ENCODE measurements at regions not wholly inside any gene's neighbourhood (a gene's known extent, or its start where the extent isn't known, plus 50 kb on each side); places are given as distances from the start of the nearest gene placed in this dataset.

GRCh38 chr22:27580311-27580897 lies 221.2 kb downstream of the MN1 start:
- H3K27me3 ChIP-seq (ENCODE audit: control insufficient read depth in 1 of 2, insufficient read depth in 2 of 2, low read length in 2 of 2): peaks cover 0 to 7% of the 10 kb centered on the region in 2 donors
- no peaks in the 10 kb centered on the region for H3K36me3 ChIP-seq (ENCODE audit: control insufficient read depth in 2 of 2, insufficient read depth in 2 of 2, low read length in 2 of 2)
- H3K27ac ChIP-seq (ENCODE audit: low read length): peak overlapping the region; percentile 11
- no peak overlapping the region for H3K4me3 ChIP-seq (ENCODE audit: low read length in 2 of 2)
- H3K9me3 ChIP-seq (ENCODE audit: control insufficient read depth in 2 of 2, low read length in 2 of 2): no peaks in the 10 kb centered on the region
- H3K4me1 ChIP-seq (ENCODE audit: control insufficient read depth, insufficient read depth, low read length): peaks cover 24% of the 10 kb centered on the region
- no peak overlapping the region for H3K9ac ChIP-seq (ENCODE audit: low read length in 2 of 2)

- Histone ChIP-seq H3K4me1 (ENCODE audit: control insufficient read depth, insufficient read depth, low read length) (peaks cover 24% of the 10 kb centered on the region), H3K9me3 (ENCODE audit: control insufficient read depth in 2 of 2, low read length in 2 of 2) (no peaks in the 10 kb centered on the region), H3K9ac (ENCODE audit: low read length in 2 of 2) (no peak overlapping the region), H3K27ac (ENCODE audit: low read length) (peak overlapping the region; percentile 11), H3K4me3 (ENCODE audit: low read length in 2 of 2) (no peak overlapping the region), H3K36me3 (ENCODE audit: control insufficient read depth in 2 of 2, insufficient read depth in 2 of 2, low read length in 2 of 2) (no peaks in the 10 kb centered on the region), H3K27me3 (ENCODE audit: control insufficient read depth in 1 of 2, insufficient read depth in 2 of 2, low read length in 2 of 2) (peaks cover 0 to 7% of the 10 kb centered on the region in 2 donors)
Measured at GRCh38 chr22:27581236-27581635, 220.3 kb downstream of the MN1 start.

- H3K36me3 ChIP-seq (ENCODE audit: control insufficient read depth in 2 of 2, insufficient read depth in 2 of 2, low read length in 2 of 2): no peaks in the 10 kb centered on the region
- no peak overlapping the region for H3K9ac ChIP-seq (ENCODE audit: low read length in 2 of 2)
- no peak overlapping the region for H3K4me3 ChIP-seq (ENCODE audit: low read length in 2 of 2)
- peaks cover 0 to 4% of the 10 kb centered on the region in 2 donors for H3K27me3 ChIP-seq (ENCODE audit: control insufficient read depth in 1 of 2, insufficient read depth in 2 of 2, low read length in 2 of 2)
- peaks cover 22% of the 10 kb centered on the region for H3K4me1 ChIP-seq (ENCODE audit: control insufficient read depth, insufficient read depth, low read length)
- no peaks in the 10 kb centered on the region for H3K9me3 ChIP-seq (ENCODE audit: control insufficient read depth in 2 of 2, low read length in 2 of 2)
- H3K27ac ChIP-seq (ENCODE audit: low read length): no peak overlapping the region
Measured at GRCh38 chr22:27581688-27582087, 219.9 kb downstream of the MN1 start.

GRCh38 chr22:27583856-27584255 lies 217.7 kb downstream of the MN1 start:
- Histone ChIP-seq H3K36me3 (ENCODE audit: control insufficient read depth in 2 of 2, insufficient read depth in 2 of 2, low read length in 2 of 2) (no peaks in the 10 kb centered on the region), H3K9me3 (ENCODE audit: control insufficient read depth in 2 of 2, low read length in 2 of 2) (no peaks in the 10 kb centered on the region), H3K27ac (ENCODE audit: low read length) (no peak overlapping the region), H3K4me1 (ENCODE audit: control insufficient read depth, insufficient read depth, low read length) (peaks cover 13% of the 10 kb centered on the region), H3K9ac (ENCODE audit: low read length in 2 of 2) (no peak overlapping the region), H3K4me3 (ENCODE audit: low read length in 2 of 2) (no peak overlapping the region), H3K27me3 (ENCODE audit: control insufficient read depth in 1 of 2, insufficient read depth in 2 of 2, low read length in 2 of 2) (peaks cover 0 to 2% of the 10 kb centered on the region in 2 donors)

GRCh38 chr22:27585141-27585540 lies 216.4 kb downstream of the MN1 start:
- Histone ChIP-seq H3K27me3 (ENCODE audit: control insufficient read depth in 1 of 2, insufficient read depth in 2 of 2, low read length in 2 of 2) (peaks cover 0 to 2% of the 10 kb centered on the region in 2 donors), H3K9ac (ENCODE audit: low read length in 2 of 2) (no peak overlapping the region), H3K9me3 (ENCODE audit: control insufficient read depth in 2 of 2, low read length in 2 of 2) (no peaks in the 10 kb centered on the region), H3K4me3 (ENCODE audit: low read length in 2 of 2) (no peak overlapping the region), H3K4me1 (ENCODE audit: control insufficient read depth, insufficient read depth, low read length) (peaks cover 13% of the 10 kb centered on the region), H3K27ac (ENCODE audit: low read length) (no peak overlapping the region), H3K36me3 (ENCODE audit: control insufficient read depth in 2 of 2, insufficient read depth in 2 of 2, low read length in 2 of 2) (no peaks in the 10 kb centered on the region)

GRCh38 chr22:27588268-27588667 lies 213.3 kb downstream of the MN1 start:
- H3K4me1 ChIP-seq (ENCODE audit: control insufficient read depth, insufficient read depth, low read length): peaks cover 6% of the 10 kb centered on the region

GRCh38 chr22:27588915-27589314 lies 212.6 kb downstream of the MN1 start:
- Histone ChIP-seq H3K9me3 (ENCODE audit: control insufficient read depth in 2 of 2, low read length in 2 of 2) (no peaks in the 10 kb centered on the region), H3K4me1 (ENCODE audit: control insufficient read depth, insufficient read depth, low read length) (peaks cover 2% of the 10 kb centered on the region), H3K36me3 (ENCODE audit: control insufficient read depth in 2 of 2, insufficient read depth in 2 of 2, low read length in 2 of 2) (no peaks in the 10 kb centered on the region), H3K4me3 (ENCODE audit: low read length in 2 of 2) (no peak overlapping the region), H3K27me3 (ENCODE audit: control insufficient read depth in 1 of 2, insufficient read depth in 2 of 2, low read length in 2 of 2) (peaks cover 0 to 2% of the 10 kb centered on the region in 2 donors), H3K9ac (ENCODE audit: low read length in 2 of 2) (no peak overlapping the region), H3K27ac (ENCODE audit: low read length) (no peak overlapping the region)

More at GRCh38 chr22:27588268-27588667, 213.3 kb downstream of the MN1 start:
- Histone ChIP-seq H3K9me3 (ENCODE audit: control insufficient read depth in 2 of 2, low read length in 2 of 2) (no peaks in the 10 kb centered on the region), H3K4me3 (ENCODE audit: low read length in 2 of 2) (no peak overlapping the region), H3K9ac (ENCODE audit: low read length in 2 of 2) (no peak overlapping the region), H3K27ac (ENCODE audit: low read length) (no peak overlapping the region), H3K27me3 (ENCODE audit: control insufficient read depth in 1 of 2, insufficient read depth in 2 of 2, low read length in 2 of 2) (peaks cover 0 to 2% of the 10 kb centered on the region in 2 donors), H3K36me3 (ENCODE audit: control insufficient read depth in 2 of 2, insufficient read depth in 2 of 2, low read length in 2 of 2) (no peaks in the 10 kb centered on the region)

- no peaks in the 10 kb centered on the region for H3K9me3 ChIP-seq (ENCODE audit: control insufficient read depth in 2 of 2, low read length in 2 of 2)
- no peak overlapping the region for H3K9ac ChIP-seq (ENCODE audit: low read length in 2 of 2)
- no peak overlapping the region for H3K27ac ChIP-seq (ENCODE audit: low read length)
- no peaks in the 10 kb centered on the region for H3K4me1 ChIP-seq (ENCODE audit: control insufficient read depth, insufficient read depth, low read length)
- H3K27me3 ChIP-seq (ENCODE audit: control insufficient read depth in 1 of 2, insufficient read depth in 2 of 2, low read length in 2 of 2): peaks cover 0 to 2% of the 10 kb centered on the region in 2 donors
- H3K36me3 ChIP-seq (ENCODE audit: control insufficient read depth in 2 of 2, insufficient read depth in 2 of 2, low read length in 2 of 2): no peaks in the 10 kb centered on the region
- H3K4me3 ChIP-seq (ENCODE audit: low read length in 2 of 2): no peak overlapping the region
Measured at GRCh38 chr22:27591060-27591459, 210.5 kb downstream of the MN1 start.

GRCh38 chr22:27593378-27593777 lies 208.2 kb downstream of the MN1 start:
- Histone ChIP-seq H3K9me3 (ENCODE audit: control insufficient read depth in 2 of 2, low read length in 2 of 2) (no peaks in the 10 kb centered on the region), H3K27me3 (ENCODE audit: control insufficient read depth in 1 of 2, insufficient read depth in 2 of 2, low read length in 2 of 2) (peaks cover 0 to 2% of the 10 kb centered on the region in 2 donors), H3K36me3 (ENCODE audit: control insufficient read depth in 2 of 2, insufficient read depth in 2 of 2, low read length in 2 of 2) (no peaks in the 10 kb centered on the region), H3K4me3 (ENCODE audit: low read length in 2 of 2) (no peak overlapping the region), H3K4me1 (ENCODE audit: control insufficient read depth, insufficient read depth, low read length) (no peaks in the 10 kb centered on the region), H3K27ac (ENCODE audit: low read length) (no peak overlapping the region), H3K9ac (ENCODE audit: low read length in 2 of 2) (no peak overlapping the region)

- Histone ChIP-seq H3K27ac (ENCODE audit: low read length) (no peak overlapping the region), H3K9ac (ENCODE audit: low read length in 2 of 2) (no peak overlapping the region), H3K4me1 (ENCODE audit: control insufficient read depth, insufficient read depth, low read length) (no peaks in the 10 kb centered on the region), H3K9me3 (ENCODE audit: control insufficient read depth in 2 of 2, low read length in 2 of 2) (no peaks in the 10 kb centered on the region), H3K4me3 (ENCODE audit: low read length in 2 of 2) (no peak overlapping the region), H3K27me3 (ENCODE audit: control insufficient read depth in 1 of 2, insufficient read depth in 2 of 2, low read length in 2 of 2) (peaks cover 0 to 2% of the 10 kb centered on the region in 2 donors), H3K36me3 (ENCODE audit: control insufficient read depth in 2 of 2, insufficient read depth in 2 of 2, low read length in 2 of 2) (no peaks in the 10 kb centered on the region)
Measured at GRCh38 chr22:27594020-27594419, 207.5 kb downstream of the MN1 start.

- Histone ChIP-seq H3K27ac (ENCODE audit: low read length) (no peak overlapping the region), H3K4me3 (ENCODE audit: low read length in 2 of 2) (no peak overlapping the region), H3K4me1 (ENCODE audit: control insufficient read depth, insufficient read depth, low read length) (no peaks in the 10 kb centered on the region), H3K9ac (ENCODE audit: low read length in 2 of 2) (no peak overlapping the region), H3K9me3 (ENCODE audit: control insufficient read depth in 2 of 2, low read length in 2 of 2) (no peaks in the 10 kb centered on the region), H3K36me3 (ENCODE audit: control insufficient read depth in 2 of 2, insufficient read depth in 2 of 2, low read length in 2 of 2) (no peaks in the 10 kb centered on the region), H3K27me3 (ENCODE audit: control insufficient read depth in 1 of 2, insufficient read depth in 2 of 2, low read length in 2 of 2) (peaks cover 0 to 2% of the 10 kb centered on the region in 2 donors)
Measured at GRCh38 chr22:27594474-27595134, 207.0 kb downstream of the MN1 start.

All from stomach smooth muscle (tissue), 2 donors.